Neural cell (in vitro differentiated cells): ENCODE measurements at regions not wholly inside any gene's neighbourhood (a gene's known extent, or its start where the extent isn't known, plus 50 kb on each side); places are given as distances from the start of the nearest gene placed in this dataset.

Source experiments
- EP300 ChIP-seq: fragments of 450-650 bp; conservative IDR thresholded peaks from 2 replicates; pipeline ENCODE4 v1.6.1; 2014; ENCODE audit warnings: antibody characterized with exemption, mild to moderate bottlenecking, moderate library complexity; ENCODE audit not compliant: poor library complexity, severe bottlenecking
- EZH2 ChIP-seq: fragments of 200-600, 300-800 bp; shearing (Covaris generic), sonication (generic); IDR thresholded peaks from 2 replicates; pipeline ENCODE4 v1.6.1; 2014; ENCODE audit warnings: antibody characterized with exemption, low read length, borderline replicate concordance, mild to moderate bottlenecking; ENCODE audit not compliant: insufficient read depth, poor library complexity, severe bottlenecking
- RAD21 ChIP-seq: fragments of 450-650 bp; conservative IDR thresholded peaks from 2 replicates; pipeline ENCODE4 v1.6.1; 2014; ENCODE audit warnings: antibody characterized with exemption, mild to moderate bottlenecking, moderate library complexity
- SMC3 ChIP-seq: fragments of 450-650 bp; conservative IDR thresholded peaks from 2 replicates; pipeline ENCODE4 v1.6.1; 2014; ENCODE audit warnings: antibody characterized with exemption, mild to moderate bottlenecking, moderate library complexity; ENCODE audit not compliant: poor library complexity
- TAF1 ChIP-seq: IDR thresholded peaks from 2 replicates; pipeline ENCODE4 v1.6.1; 2012; ENCODE audit warnings: low read depth
- TF ChIP-seq, protein P1 (sequence below): fragments of 450-650 bp; IDR thresholded peaks from 2 replicates; pipeline ENCODE4 v1.5.1; 2014; ENCODE audit warnings: antibody characterized with exemption, mild to moderate bottlenecking, moderate library complexity; ENCODE audit not compliant: poor library complexity, severe bottlenecking
- TF ChIP-seq, protein P2 (sequence below): IDR thresholded peaks from 2 replicates; pipeline ENCODE4 v1.6.1; 2012; ENCODE audit warnings: borderline replicate concordance

DNA sequence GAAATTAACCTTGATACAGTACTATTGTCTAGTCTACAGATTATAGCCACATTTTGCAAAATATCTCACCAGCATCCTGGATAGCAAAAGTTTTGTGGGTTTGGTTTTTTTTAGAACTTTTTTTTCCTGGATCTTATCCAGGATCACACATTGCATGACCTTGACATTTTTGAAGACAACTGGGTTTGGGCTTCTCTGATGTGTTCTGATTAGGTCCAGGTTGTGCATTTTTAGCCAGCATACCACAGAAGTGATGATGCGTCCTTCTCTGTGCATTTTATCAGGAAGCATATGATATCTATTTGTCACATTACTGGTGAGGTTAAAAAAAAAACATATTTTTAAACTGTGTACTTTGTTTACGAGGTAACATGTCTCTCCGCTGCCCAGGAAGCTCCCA, 221.0 kb upstream of the OSR1 start:
- TF ChIP-seq EP300 (no peak), SMC3 (no peak), EZH2 (no peak), TAF1 (no peak), RAD21 (no peak)
- TF ChIP-seq, protein P1, sequence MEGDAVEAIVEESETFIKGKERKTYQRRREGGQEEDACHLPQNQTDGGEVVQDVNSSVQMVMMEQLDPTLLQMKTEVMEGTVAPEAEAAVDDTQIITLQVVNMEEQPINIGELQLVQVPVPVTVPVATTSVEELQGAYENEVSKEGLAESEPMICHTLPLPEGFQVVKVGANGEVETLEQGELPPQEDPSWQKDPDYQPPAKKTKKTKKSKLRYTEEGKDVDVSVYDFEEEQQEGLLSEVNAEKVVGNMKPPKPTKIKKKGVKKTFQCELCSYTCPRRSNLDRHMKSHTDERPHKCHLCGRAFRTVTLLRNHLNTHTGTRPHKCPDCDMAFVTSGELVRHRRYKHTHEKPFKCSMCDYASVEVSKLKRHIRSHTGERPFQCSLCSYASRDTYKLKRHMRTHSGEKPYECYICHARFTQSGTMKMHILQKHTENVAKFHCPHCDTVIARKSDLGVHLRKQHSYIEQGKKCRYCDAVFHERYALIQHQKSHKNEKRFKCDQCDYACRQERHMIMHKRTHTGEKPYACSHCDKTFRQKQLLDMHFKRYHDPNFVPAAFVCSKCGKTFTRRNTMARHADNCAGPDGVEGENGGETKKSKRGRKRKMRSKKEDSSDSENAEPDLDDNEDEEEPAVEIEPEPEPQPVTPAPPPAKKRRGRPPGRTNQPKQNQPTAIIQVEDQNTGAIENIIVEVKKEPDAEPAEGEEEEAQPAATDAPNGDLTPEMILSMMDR, result no peak
- TF ChIP-seq, protein P2, sequence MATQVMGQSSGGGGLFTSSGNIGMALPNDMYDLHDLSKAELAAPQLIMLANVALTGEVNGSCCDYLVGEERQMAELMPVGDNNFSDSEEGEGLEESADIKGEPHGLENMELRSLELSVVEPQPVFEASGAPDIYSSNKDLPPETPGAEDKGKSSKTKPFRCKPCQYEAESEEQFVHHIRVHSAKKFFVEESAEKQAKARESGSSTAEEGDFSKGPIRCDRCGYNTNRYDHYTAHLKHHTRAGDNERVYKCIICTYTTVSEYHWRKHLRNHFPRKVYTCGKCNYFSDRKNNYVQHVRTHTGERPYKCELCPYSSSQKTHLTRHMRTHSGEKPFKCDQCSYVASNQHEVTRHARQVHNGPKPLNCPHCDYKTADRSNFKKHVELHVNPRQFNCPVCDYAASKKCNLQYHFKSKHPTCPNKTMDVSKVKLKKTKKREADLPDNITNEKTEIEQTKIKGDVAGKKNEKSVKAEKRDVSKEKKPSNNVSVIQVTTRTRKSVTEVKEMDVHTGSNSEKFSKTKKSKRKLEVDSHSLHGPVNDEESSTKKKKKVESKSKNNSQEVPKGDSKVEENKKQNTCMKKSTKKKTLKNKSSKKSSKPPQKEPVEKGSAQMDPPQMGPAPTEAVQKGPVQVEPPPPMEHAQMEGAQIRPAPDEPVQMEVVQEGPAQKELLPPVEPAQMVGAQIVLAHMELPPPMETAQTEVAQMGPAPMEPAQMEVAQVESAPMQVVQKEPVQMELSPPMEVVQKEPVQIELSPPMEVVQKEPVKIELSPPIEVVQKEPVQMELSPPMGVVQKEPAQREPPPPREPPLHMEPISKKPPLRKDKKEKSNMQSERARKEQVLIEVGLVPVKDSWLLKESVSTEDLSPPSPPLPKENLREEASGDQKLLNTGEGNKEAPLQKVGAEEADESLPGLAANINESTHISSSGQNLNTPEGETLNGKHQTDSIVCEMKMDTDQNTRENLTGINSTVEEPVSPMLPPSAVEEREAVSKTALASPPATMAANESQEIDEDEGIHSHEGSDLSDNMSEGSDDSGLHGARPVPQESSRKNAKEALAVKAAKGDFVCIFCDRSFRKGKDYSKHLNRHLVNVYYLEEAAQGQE, result no peak
